ENCODE measurements at regions not wholly inside any gene's neighbourhood (a gene's known extent, or its start where the extent isn't known, plus 50 kb on each side); places are given as distances from the start of the nearest gene placed in this dataset.

- no peak for TF ChIP-seq CTCF (conservative IDR thresholded peaks at IDR 0.05; ENCODE audit: low read depth, low read length)
- TF ChIP-seq EZH2 (IDR thresholded peaks at IDR 0.05; ENCODE audit: borderline replicate concordance, low read depth, low read length, poor library complexity, severe bottlenecking) = no peak
Observed at GRCh38 chr5:115413651-115414050, 117.2 kb upstream of the CCDC112 start.
